Bronchial epithelial cell (primary cell): ENCODE measurements at regions not wholly inside any gene's neighbourhood (a gene's known extent, or its start where the extent isn't known, plus 50 kb on each side); places are given as distances from the start of the nearest gene placed in this dataset.

Experiments
- DNase-seq: peaks from one replicate; pipeline ENCODE4 v3.0.0-alpha.2; 2010; ENCODE audit warnings: low read depth
- FAIRE-seq: peaks from 2 replicates; lab custom pipeline; 2011; peaks lifted over from hg19 to GRCh38; lab: Jason Lieb, UNC
- H3K27me3 ChIP-seq: 2 replicates; pipeline ENCODE4 v1.5.1; 2011; ENCODE audit warnings: low read length; ENCODE audit not compliant: control insufficient read depth, insufficient read depth
- H3K36me3 ChIP-seq: 2 replicates; pipeline ENCODE4 v1.5.1; 2011; ENCODE audit warnings: low read length; ENCODE audit not compliant: control insufficient read depth, insufficient read depth
- H3K4me3 ChIP-seq: 2 replicates; pipeline ENCODE4 v1.5.1; 2011; ENCODE audit warnings: mild to moderate bottlenecking, low read depth, low read length, control low read depth
- CTCF ChIP-seq: IDR thresholded peaks from 2 replicates; pipeline ENCODE4 v1.5.1; 2011; ENCODE audit warnings: mild to moderate bottlenecking, moderate library complexity, low read length, control low read depth, inconsistent platforms; ENCODE audit not compliant: insufficient read depth, severe bottlenecking

GRCh38 chr12:25764409-25764808, 194.1 kb upstream of the RASSF8 start:
- DNase-seq = no peak
- no peaks in the 10 kb centered on the region for H3K36me3 ChIP-seq
- TF ChIP-seq CTCF = no peak
- H3K4me3 ChIP-seq = no peak overlapping the region
- no peaks in the 10 kb centered on the region for H3K27me3 ChIP-seq
- no peak for FAIRE-seq

GRCh38 chr12:25764892-25765291, 193.6 kb upstream of the RASSF8 start:
- DNase-seq (no peak), FAIRE-seq (no peak)
- Histone ChIP-seq H3K36me3 (no peaks in the 10 kb centered on the region), H3K4me3 (no peak overlapping the region), H3K27me3 (no peaks in the 10 kb centered on the region)
- TF ChIP-seq CTCF = no peak

GRCh38 chr12:25767606-25768005, 190.9 kb upstream of the RASSF8 start:
- H3K4me3 ChIP-seq = no peak overlapping the region
- no peaks in the 10 kb centered on the region for H3K36me3 ChIP-seq
- FAIRE-seq = no peak
- no peaks in the 10 kb centered on the region for H3K27me3 ChIP-seq
- peak; percentile 71 for DNase-seq
- TF ChIP-seq CTCF = no peak

GRCh38 chr12:25768151-25768550, 190.3 kb upstream of the RASSF8 start:
- FAIRE-seq (no peak), DNase-seq (no peak)
- no peak for TF ChIP-seq CTCF
- H3K4me3 ChIP-seq = no peak overlapping the region
- H3K27me3 ChIP-seq = no peaks in the 10 kb centered on the region
- no peaks in the 10 kb centered on the region for H3K36me3 ChIP-seq

GRCh38 chr12:25769082-25769945, 189.2 kb upstream of the RASSF8 start:
- TF ChIP-seq CTCF = no peak
- DNase-seq = peak; percentile 94
- Histone ChIP-seq H3K36me3 (no peaks in the 10 kb centered on the region), H3K4me3 (no peak overlapping the region), H3K27me3 (no peaks in the 10 kb centered on the region)
- no peak for FAIRE-seq

GRCh38 chr12:25771041-25771440, 187.4 kb upstream of the RASSF8 start:
- Histone ChIP-seq H3K27me3 (no peaks in the 10 kb centered on the region), H3K36me3 (no peaks in the 10 kb centered on the region), H3K4me3 (no peak overlapping the region)
- DNase-seq (peak; percentile 96), FAIRE-seq (no peak)
- no peak for TF ChIP-seq CTCF
